ENCODE measurements at regions not wholly inside any gene's neighbourhood (a gene's known extent, or its start where the extent isn't known, plus 50 kb on each side); places are given as distances from the start of the nearest gene placed in this dataset.
"Not testable (repeated sequence)": the region's sequence is repeated elsewhere in the genome, so short reads cannot be mapped to it uniquely, and the experiment has no call there.

GRCh38 chrX:98194036-98194435 is 1310.3 kb downstream of the RPA4 start:
- Histone ChIP-seq H3K36me3 (ENCODE audit: insufficient read depth in 1 of 2, low read depth in 1 of 2) (no peaks in the 10 kb centered on the region), H3K4me1 (no peaks in the 10 kb centered on the region), H3K27me3 (ENCODE audit: insufficient read depth in 3 of 3, low read length in 2 of 3) (no peaks in the 10 kb centered on the region), H3K27ac (no peak overlapping the region), H3K4me3 (no peak overlapping the region), H3K9me3 (no peaks in the 10 kb centered on the region)
- WGBS, 3 donors: 84 to 93% (median 86%) methylated on average over 2 of the region's 2 CpGs
- intact Hi-C loops (cut with DNase I): no loop called here
- TF ChIP-seq CTCF (IDR thresholded peaks at IDR 0.05): no peak
- no peak for ATAC-seq
- no peak for DNase-seq

- intact Hi-C loops (cut with DNase I): no loop called here
- H3K4me3 ChIP-seq: no peak overlapping the region
- H3K27ac ChIP-seq: no peak overlapping the region
- H3K27me3 ChIP-seq (ENCODE audit: insufficient read depth in 3 of 3, low read length in 2 of 3): no peaks in the 10 kb centered on the region
- WGBS, 3 donors: 24 to 47% (median 41%) methylated on average over 2 of the region's 2 CpGs
- no peaks in the 10 kb centered on the region for H3K36me3 ChIP-seq (ENCODE audit: insufficient read depth in 1 of 2, low read depth in 1 of 2)
- DNase-seq: no peak
- no peak for ATAC-seq
- no peak for TF ChIP-seq CTCF (IDR thresholded peaks at IDR 0.05)
- H3K9me3 ChIP-seq: no peaks in the 10 kb centered on the region
- no peaks in the 10 kb centered on the region for H3K4me1 ChIP-seq
Observed at GRCh38 chrX:98203800-98204199, 1320.1 kb downstream of the RPA4 start.

- Histone ChIP-seq H3K27ac (no peak overlapping the region), H3K36me3 (ENCODE audit: insufficient read depth in 1 of 2, low read depth in 1 of 2) (no peaks in the 10 kb centered on the region), H3K4me1 (no peaks in the 10 kb centered on the region), H3K4me3 (no peak overlapping the region), H3K9me3 (no peaks in the 10 kb centered on the region), H3K27me3 (ENCODE audit: insufficient read depth in 3 of 3, low read length in 2 of 3) (peaks cover 0 to 4% (median 0%) of the 10 kb centered on the region in 3 donors)
- WGBS, 3 donors: 56 to 70% (median 65%) methylated on average over 3 of the region's 3 CpGs
- ATAC-seq: no peak
- TF ChIP-seq CTCF (IDR thresholded peaks at IDR 0.05): no peak
- intact Hi-C loops (cut with DNase I): no loop called here
- DNase-seq: no peak
Observed at GRCh38 chrX:98207947-98208346, 1324.2 kb downstream of the RPA4 start.

- Histone ChIP-seq H3K36me3 (ENCODE audit: insufficient read depth in 1 of 2, low read depth in 1 of 2) (no peaks in the 10 kb centered on the region), H3K9me3 (peaks cover 9% of the 10 kb centered on the region), H3K27ac (no peak overlapping the region), H3K4me1 (no peaks in the 10 kb centered on the region), H3K4me3 (no peak overlapping the region), H3K27me3 (ENCODE audit: insufficient read depth in 3 of 3, low read length in 2 of 3) (peaks cover 0 to 2% (median 0%) of the 10 kb centered on the region in 3 donors)
- DNase-seq (no peak), ATAC-seq (no peak)
- TF ChIP-seq CTCF (IDR thresholded peaks at IDR 0.05): no peak
- intact Hi-C loops (cut with DNase I): no loop called here
Observed at GRCh38 chrX:98231003-98231402, 1347.3 kb downstream of the RPA4 start.

- H3K4me3 ChIP-seq; ATAC-seq; H3K9me3 ChIP-seq; DNase-seq; H3K4me1 ChIP-seq; intact Hi-C loops (cut with DNase I); H3K36me3 ChIP-seq (ENCODE audit: insufficient read depth in 1 of 2, low read depth in 1 of 2); H3K27ac ChIP-seq; H3K27me3 ChIP-seq (ENCODE audit: insufficient read depth in 3 of 3, low read length in 2 of 3): not testable (repeated sequence)
- 72 to 83% (median 77%) methylated on average over 6 of the region's 6 CpGs for WGBS, 3 donors
Observed at GRCh38 chrX:98240061-98240460, 1356.4 kb downstream of the RPA4 start.
